ENCODE measurements at regions not wholly inside any gene's neighbourhood (a gene's known extent, or its start where the extent isn't known, plus 50 kb on each side); places are given as distances from the start of the nearest gene placed in this dataset.
"Not testable (repeated sequence)": the region's sequence is repeated elsewhere in the genome, so short reads cannot be mapped to it uniquely, and the experiment has no call there.

- TF ChIP-seq POLR2A (IDR thresholded peaks at IDR 0.05) = no peak
- no peak for TF ChIP-seq CTCF (IDR thresholded peaks at IDR 0.05)
- no peaks in the 10 kb centered on the region for H3K27me3 ChIP-seq
- no peaks in the 10 kb centered on the region for H3K9me3 ChIP-seq
- H3K4me1 ChIP-seq = no peaks in the 10 kb centered on the region
- WGBS (ENCODE audit: insufficient coverage, low coverage, low lambda C conversion rate, missing lambda C conversion rate) = 65% methylated on average over 2 of the region's 2 CpGs
- no peak for ATAC-seq
- DNase-seq = no peak
- intact Hi-C loops (cut with DNase I) = no loop called here
- no peak overlapping the region for H3K4me3 ChIP-seq
- no peaks in the 10 kb centered on the region for H3K36me3 ChIP-seq
- H3K27ac ChIP-seq = peak overlapping the region in 1 of 3 donors; percentile 44
Observed at GRCh38 chr3:28151207-28151550, 90.2 kb upstream of the CMC1 start.

DNA sequence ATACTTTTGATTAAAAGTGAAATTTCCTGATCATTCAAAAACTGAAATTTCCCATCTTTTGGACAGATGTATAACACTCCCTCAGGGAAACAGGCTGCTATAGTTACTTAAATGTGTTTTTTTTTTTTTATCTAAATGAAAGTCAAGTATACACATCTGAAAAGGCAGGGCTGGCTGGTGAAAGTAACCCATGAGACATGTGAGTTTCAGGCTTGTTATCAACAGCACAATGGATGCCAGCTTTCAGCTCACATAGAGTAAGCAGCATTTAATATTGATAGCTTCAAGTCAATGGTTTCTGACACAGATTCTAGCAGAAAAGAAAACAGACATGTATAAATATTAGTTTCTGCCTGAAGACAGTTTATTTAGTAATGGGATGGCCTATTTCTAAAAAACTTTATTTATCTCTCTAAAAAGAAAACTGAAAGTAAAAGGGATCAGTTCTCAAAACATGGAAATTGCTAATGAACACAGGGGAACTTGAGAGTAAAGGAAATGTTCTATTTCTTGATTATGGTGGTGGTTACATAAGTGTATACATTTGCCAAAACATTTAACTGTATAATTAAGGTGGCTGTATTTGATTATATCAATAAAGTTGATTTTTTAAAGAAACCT, 89.7 kb upstream of the CMC1 start:
- no peaks in the 10 kb centered on the region for H3K9me3 ChIP-seq
- peak overlapping the region in 2 of 3 donors; percentile 26 to 44 for H3K27ac ChIP-seq
- no peaks in the 10 kb centered on the region for H3K27me3 ChIP-seq
- H3K4me3 ChIP-seq = peak overlapping the region in 2 of 3 donors; percentile 3 to 20
- ATAC-seq (peak; percentile 53 to 73 (median 66)), DNase-seq (no peak)
- intact Hi-C loops (cut with DNase I) = no loop called here
- no peaks in the 10 kb centered on the region for H3K36me3 ChIP-seq
- TF ChIP-seq POLR2A (IDR thresholded peaks at IDR 0.05) (no peak), CTCF (IDR thresholded peaks at IDR 0.05) (no peak)
- no peaks in the 10 kb centered on the region for H3K4me1 ChIP-seq

DNA sequence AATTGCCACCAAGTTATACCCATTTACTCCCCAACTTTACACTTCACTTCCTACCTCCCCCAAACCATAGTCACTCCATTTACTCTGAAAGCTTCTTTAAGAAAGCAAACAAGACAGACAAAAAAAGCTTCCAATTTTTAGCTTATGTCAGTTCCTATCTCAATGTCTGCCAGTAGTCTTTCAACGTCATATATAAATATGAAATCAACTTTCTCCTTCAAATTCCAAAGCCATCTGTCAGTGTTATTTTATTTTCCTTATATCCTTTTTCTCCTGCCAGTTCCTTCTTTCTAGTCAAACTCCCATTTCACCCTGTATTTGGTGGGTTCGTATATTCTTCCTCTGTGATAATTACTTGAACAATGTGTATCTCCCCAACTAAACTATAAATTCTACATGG, 85.8 kb upstream of the CMC1 start:
- Histone ChIP-seq H3K4me1 (no peaks in the 10 kb centered on the region), H3K4me3 (no peak overlapping the region), H3K36me3 (no peaks in the 10 kb centered on the region), H3K27me3 (no peaks in the 10 kb centered on the region), H3K9me3 (no peaks in the 10 kb centered on the region), H3K27ac (no peak overlapping the region)
- WGBS (ENCODE audit: insufficient coverage, low coverage, low lambda C conversion rate, missing lambda C conversion rate) = 32% methylated on average over 2 of the region's 2 CpGs
- no peak for TF ChIP-seq CTCF (IDR thresholded peaks at IDR 0.05)
- no peak for TF ChIP-seq POLR2A (IDR thresholded peaks at IDR 0.05)
- intact Hi-C loops (cut with DNase I) = no loop called here
- ATAC-seq = no peak
- no peak for DNase-seq

DNA sequence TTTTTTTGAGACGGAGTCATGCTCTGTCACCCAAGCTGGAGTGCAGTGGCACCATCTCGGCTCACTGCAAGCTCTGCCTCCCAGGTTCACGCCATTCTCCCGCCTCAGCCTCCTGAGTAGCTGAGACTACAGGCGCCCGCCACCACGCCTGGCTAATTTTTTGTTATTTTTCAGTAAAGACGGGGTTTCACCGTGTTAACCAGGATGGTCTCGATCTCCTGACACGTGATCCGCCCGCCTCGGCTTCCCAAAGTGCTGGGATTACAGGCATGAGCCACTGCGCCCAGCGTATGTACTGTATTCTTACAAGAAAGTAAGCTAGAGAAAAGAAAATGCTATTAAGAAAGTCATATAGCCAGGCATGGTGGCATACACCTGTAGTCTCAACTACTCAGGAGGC, 84.8 kb upstream of the CMC1 start:
- WGBS (ENCODE audit: insufficient coverage, low coverage, low lambda C conversion rate, missing lambda C conversion rate) = 83% methylated on average over 15 of the region's 16 CpGs
- ATAC-seq; H3K9me3 ChIP-seq; H3K36me3 ChIP-seq; H3K27ac ChIP-seq; H3K4me3 ChIP-seq; intact Hi-C loops (cut with DNase I); DNase-seq; H3K4me1 ChIP-seq; H3K27me3 ChIP-seq: not testable (repeated sequence)

DNA sequence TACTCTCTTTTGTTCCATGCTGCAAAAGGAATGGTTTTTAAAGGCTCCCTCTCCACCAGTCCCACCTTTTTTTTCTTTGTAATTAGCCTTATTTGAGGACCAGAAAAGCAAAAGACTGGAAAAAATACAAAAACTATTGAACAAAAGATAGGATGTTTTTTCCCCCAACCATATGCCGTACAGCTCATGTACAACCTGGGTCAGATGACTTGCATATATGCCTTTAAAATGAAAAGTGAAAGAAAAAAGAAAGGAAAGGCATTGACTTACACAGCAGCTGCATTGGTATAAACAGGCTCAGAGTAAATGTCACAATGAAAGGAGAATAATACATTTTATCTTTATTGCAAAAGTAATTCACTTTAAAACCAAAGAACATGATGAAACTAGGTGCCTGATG, 69.5 kb upstream of the CMC1 start:
- TF ChIP-seq POLR2A (IDR thresholded peaks at IDR 0.05) = no peak
- no peak for TF ChIP-seq CTCF (IDR thresholded peaks at IDR 0.05)
- no peaks in the 10 kb centered on the region for H3K36me3 ChIP-seq
- no peak overlapping the region for H3K4me3 ChIP-seq
- peak; percentile 57 to 74 (median 62) for ATAC-seq
- H3K4me1 ChIP-seq = no peaks in the 10 kb centered on the region
- H3K27ac ChIP-seq = no peak overlapping the region
- no peaks in the 10 kb centered on the region for H3K9me3 ChIP-seq
- 29% methylated on average over 1 of the region's 1 CpG for WGBS (ENCODE audit: insufficient coverage, low coverage, low lambda C conversion rate, missing lambda C conversion rate)
- intact Hi-C loops (cut with DNase I) = no loop called here
- no peak for DNase-seq
- no peaks in the 10 kb centered on the region for H3K27me3 ChIP-seq
